Endothelial cell of umbilical vein (primary cell): ENCODE measurements at regions not wholly inside any gene's neighbourhood (a gene's known extent, or its start where the extent isn't known, plus 50 kb on each side); places are given as distances from the start of the nearest gene placed in this dataset.

Source experiments
- EZH2 ChIP-seq: IDR thresholded peaks from 2 replicates; pipeline ENCODE4 v1.6.1; 2012; ENCODE audit warnings: borderline replicate concordance, low read depth, mild to moderate bottlenecking, moderate library complexity, low read length, inconsistent platforms; ENCODE audit not compliant: severe bottlenecking
- FOS ChIP-seq: IDR thresholded peaks from 2 replicates; pipeline ENCODE4 v1.6.1; 2011; ENCODE audit warnings: mild to moderate bottlenecking, low read length, moderate library complexity, borderline replicate concordance; ENCODE audit not compliant: insufficient read depth
- GATA2 ChIP-seq: IDR thresholded peaks from 2 replicates; pipeline ENCODE4 v1.7.0; 2011; ENCODE audit warnings: low read depth, mild to moderate bottlenecking, moderate library complexity, mixed read lengths, low read length; ENCODE audit not compliant: insufficient read length, insufficient read depth
- JUN ChIP-seq: IDR thresholded peaks from 2 replicates; pipeline ENCODE4 v1.6.1; 2011; ENCODE audit warnings: borderline replicate concordance, low read depth; ENCODE audit not compliant: insufficient read length, insufficient read depth
- MYC ChIP-seq: IDR thresholded peaks from one replicate; pipeline ENCODE4 v1.6.1; 2011; ENCODE audit warnings: mild to moderate bottlenecking, low read depth, low read length
- POLR2A ChIP-seq: IDR thresholded peaks from 2 replicates; pipeline ENCODE4 v1.6.1; 2012; ENCODE audit warnings: low read depth, mild to moderate bottlenecking, control low read depth, low read length
- POLR2AphosphoS5 ChIP-seq: IDR thresholded peaks from 2 replicates; pipeline ENCODE4 v1.6.1; 2012; ENCODE audit warnings: low read depth, mild to moderate bottlenecking, control low read depth, low read length, moderate library complexity; ENCODE audit not compliant: insufficient read depth
- TF ChIP-seq, protein P1 (sequence below), 2 donors: IDR thresholded peaks; 1 replicate in 1 of 2; 2 replicates in 1 of 2; pipeline ENCODE4 v1.5.1; 2011; ENCODE audit warnings: low read length in 2 of 2, mild to moderate bottlenecking in 2 of 2, moderate library complexity in 2 of 2, control low read depth in 1 of 2, inconsistent platforms in 1 of 2, low read depth in 1 of 2; ENCODE audit not compliant: insufficient read depth in 1 of 2; ENCODE audit errors: extremely low read depth in 1 of 2
- TF ChIP-seq, protein P2 (sequence below): IDR thresholded peaks from 2 replicates; pipeline ENCODE4 v1.6.1; 2011; ENCODE audit not compliant: insufficient read depth, insufficient read length

- TF ChIP-seq, protein P1, sequence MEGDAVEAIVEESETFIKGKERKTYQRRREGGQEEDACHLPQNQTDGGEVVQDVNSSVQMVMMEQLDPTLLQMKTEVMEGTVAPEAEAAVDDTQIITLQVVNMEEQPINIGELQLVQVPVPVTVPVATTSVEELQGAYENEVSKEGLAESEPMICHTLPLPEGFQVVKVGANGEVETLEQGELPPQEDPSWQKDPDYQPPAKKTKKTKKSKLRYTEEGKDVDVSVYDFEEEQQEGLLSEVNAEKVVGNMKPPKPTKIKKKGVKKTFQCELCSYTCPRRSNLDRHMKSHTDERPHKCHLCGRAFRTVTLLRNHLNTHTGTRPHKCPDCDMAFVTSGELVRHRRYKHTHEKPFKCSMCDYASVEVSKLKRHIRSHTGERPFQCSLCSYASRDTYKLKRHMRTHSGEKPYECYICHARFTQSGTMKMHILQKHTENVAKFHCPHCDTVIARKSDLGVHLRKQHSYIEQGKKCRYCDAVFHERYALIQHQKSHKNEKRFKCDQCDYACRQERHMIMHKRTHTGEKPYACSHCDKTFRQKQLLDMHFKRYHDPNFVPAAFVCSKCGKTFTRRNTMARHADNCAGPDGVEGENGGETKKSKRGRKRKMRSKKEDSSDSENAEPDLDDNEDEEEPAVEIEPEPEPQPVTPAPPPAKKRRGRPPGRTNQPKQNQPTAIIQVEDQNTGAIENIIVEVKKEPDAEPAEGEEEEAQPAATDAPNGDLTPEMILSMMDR (IDR thresholded peaks at IDR 0.05; ENCODE audit: extremely low read depth in 1 of 2, insufficient read depth in 1 of 2, low read depth in 1 of 2, low read length in 2 of 2): no peak
- TF ChIP-seq EZH2 (no peak), POLR2A (no peak), POLR2AphosphoS5 (no peak), JUN (no peak), FOS (no peak), GATA2 (no peak), MYC (no peak)
- TF ChIP-seq, protein P2, sequence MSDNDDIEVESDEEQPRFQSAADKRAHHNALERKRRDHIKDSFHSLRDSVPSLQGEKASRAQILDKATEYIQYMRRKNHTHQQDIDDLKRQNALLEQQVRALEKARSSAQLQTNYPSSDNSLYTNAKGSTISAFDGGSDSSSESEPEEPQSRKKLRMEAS: no peak
Observed at GRCh38 chr17:63116967-63117830, 151.2 kb downstream of the TANC2 start.
